HG03066 (cell line): ENCODE measurements at regions not wholly inside any gene's neighbourhood (a gene's known extent, or its start where the extent isn't known, plus 50 kb on each side); places are given as distances from the start of the nearest gene placed in this dataset.

Source experiments
- ATAC-seq: cut with Tn5 transposase; IDR thresholded peaks from one replicate; pipeline ENCODE4 v1.9.1; 2021; ENCODE audit warnings: low read depth; ENCODE audit not compliant: unreplicated experiment

DNA sequence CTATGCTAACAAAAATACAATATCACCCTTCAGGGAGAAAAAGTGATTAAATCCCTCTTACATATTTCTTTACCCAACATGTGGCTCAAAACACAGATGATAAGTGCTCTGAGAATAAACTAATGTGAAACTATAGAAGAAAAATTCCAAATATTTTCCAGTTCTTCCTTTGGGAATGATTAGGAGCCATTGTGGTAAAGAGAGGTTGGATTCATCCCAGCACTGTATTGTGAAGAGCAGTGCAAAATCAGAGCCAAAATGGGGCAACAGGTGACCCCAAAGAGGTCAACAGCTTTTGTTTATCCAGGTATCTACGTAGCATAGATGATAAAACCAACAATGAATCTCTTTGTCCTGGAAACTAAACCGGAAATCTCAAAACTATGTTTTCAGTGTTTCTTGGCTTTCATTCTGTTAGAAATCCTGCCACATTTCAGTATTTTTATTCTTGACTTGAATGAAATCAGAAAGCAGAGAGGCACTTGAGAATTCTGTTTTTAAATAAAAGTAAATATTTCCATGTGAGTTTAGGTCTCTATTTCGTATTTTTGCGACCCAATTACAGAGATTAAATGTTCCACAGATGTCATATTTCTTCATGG, 120.4 kb upstream of the FST start:
- ATAC-seq, result no peak

DNA sequence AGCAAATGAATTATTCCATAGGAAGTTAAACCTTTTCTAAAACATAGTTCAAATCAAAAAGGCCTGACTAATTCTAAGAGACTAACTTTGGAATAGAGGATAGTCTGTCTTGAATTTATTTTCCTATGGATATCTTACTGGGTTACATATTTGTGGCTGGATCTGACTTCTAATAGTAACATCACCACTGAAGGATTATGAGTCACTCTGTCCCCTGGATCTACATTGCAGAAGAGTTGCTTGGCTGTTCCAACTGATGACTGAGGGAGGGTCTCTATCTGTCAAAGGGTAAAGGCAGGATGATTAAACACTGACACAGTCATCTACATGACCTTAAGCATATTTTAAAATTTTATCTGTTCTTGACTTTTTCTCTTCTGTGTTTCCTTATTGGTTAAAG, 119.6 kb upstream of the FST start:
- no peak for ATAC-seq

DNA sequence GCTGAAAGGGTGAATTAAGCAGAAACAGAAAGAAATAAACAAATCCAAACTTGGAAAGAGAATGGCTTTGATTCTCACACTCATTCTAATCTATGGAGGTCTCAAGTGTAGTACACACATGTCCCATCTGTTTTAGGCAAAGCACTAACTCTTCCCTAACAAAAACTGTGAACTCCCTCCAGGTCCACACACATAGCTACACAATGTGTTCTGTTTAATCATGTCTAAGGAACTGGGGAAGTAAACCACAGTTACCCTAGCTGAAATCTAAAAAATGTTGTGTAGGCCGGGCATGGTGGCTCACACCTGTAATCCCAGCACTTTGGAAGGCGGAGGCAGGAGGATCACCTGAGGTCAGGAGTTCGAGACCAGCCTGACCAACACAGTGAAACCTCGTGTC, 118.7 kb upstream of the FST start:
- ATAC-seq, result no peak

DNA sequence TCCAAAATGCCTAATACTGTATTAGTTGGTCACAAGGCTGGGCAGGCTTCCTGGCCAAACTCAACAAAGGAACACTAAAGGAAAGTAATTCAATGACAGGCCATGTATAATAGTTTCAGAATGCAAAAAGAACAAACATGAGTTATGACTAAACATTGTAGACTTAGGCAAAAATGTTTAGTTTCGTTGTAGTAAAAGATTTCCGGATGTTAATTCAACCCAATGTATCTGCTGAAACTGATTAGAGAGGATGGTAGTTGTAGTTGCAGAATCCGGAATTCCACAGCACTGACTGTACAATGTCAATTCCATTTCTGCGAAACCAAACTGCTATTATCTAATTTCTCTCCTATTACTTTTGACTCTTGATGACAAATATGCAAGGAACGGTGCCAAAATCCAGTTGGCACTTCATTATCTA, 117.9 kb upstream of the FST start:
- ATAC-seq, result no peak

DNA sequence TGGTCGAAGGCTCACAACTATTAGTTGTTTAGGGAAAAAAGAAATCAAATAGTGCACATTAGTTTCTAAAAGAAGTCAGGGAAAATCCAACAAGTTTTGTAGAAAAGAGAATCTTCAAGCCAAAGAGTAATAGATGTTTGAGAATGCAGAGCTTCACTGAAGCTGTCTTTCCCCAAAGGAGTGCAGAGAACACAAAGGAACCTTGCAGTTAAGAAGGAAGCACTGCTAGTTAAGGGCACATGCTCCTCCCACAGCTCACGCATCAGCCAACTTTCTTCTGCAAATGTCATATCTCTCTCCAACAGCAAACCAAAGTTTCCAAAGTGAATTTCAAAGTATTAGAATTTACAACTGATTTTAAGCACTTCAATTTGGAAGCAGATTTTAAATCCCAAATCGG, 116.4 kb upstream of the FST start:
- no peak for ATAC-seq

DNA sequence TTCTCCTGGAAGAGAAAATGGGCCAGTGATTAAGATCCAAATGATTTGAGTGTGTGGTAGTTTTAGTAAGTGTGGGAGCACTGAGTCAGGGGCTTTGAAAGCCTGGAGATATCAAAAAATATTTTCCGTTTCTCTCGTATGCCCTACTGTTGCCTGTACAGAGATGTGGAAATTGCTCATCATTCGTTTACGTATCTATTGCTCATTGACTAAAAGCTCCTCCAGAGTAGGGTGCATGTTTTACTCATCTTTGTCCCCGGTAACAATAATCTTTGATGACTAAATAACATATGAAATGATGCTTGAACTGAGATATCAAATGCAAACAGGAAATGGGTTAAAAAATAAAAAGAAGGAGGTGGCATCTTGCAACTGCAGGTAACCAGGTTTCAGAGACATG, 114.2 kb upstream of the FST start:
- no peak for ATAC-seq

DNA sequence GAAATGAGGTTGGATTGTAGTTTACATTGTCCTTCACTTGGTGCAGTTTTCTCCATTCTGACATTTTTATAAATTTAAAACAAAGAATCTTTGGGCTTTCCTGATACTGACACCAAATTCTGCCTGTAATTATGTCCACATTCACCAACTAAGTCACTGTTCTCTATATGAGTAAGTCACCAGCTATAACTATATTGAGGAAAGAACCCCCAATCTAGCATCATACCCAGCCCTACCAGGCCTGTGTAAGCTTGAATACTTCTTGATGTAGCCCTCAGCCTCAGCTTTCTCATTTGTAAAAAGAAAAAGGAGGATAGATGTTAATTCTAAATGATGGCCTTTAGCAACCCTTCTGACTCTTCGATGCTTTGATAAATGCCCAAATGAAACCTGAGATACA, 112.7 kb upstream of the FST start:
- no peak for ATAC-seq

DNA sequence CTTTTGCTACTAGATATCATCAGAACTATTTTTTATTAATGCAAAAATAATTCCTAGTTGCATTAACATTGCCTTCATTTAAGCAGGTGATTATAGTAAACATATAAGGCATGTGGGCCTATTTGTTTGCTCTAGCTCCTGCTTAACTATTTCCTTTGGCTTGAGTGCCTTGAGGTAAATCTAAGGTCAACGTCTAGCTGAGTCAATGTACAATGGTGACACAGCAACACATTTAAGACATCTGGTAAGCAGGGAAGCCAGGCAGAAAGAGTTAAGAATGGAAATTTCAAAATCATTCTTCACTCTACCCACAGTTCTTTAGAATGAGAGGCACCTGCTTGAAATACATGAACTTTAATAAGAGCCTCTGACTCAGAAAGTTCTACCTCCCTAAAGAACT, 111.9 kb upstream of the FST start:
- ATAC-seq, result no peak

DNA sequence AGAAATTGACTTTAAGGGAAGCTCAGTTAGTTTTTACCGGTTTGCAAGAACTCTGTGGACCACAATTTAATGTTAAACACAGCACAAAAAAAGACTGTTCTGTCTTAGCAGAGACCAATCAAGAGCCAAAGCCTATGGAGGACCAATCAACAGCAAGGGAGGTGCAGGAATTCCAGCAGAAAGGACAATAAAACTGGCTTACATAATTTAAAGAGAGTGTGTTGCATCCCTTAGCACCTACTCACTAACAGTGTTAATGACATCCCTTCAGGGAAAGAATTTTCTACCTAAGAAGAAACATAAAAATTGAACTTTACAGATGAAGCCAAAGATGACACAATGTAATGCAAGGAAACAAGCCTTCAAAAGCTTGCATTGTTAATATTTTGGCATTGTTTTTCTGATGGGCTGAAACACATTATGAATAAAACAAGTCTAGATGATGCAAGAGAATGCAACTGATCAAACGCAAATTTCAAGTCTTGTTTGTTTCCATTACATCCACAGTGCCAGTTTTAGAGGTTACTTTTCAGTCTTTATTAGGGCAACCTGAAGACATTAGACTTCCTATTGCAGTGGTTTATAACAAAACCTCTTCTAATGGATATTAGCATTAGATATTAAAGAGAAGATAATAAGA, 111.3 kb upstream of the FST start:
- ATAC-seq, result no peak

DNA sequence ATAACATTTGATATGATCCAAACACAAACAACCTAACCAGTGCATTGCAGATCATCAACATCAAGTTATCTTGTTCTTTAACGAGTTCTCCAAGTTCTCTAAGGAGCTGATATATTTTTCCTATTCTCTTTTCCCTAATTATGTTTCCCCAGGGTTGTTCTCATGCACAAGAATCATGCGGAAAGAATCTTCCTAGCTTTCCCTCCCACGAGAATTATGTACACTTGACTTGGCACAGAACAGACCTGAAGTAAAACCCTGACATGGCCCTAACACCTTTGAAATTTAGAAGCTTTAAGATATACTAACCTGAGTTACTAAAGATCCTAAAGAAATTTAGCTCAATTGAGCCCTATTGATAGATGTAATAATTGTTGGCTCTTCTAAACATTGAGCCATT, 110.7 kb upstream of the FST start:
- ATAC-seq, result no peak

DNA sequence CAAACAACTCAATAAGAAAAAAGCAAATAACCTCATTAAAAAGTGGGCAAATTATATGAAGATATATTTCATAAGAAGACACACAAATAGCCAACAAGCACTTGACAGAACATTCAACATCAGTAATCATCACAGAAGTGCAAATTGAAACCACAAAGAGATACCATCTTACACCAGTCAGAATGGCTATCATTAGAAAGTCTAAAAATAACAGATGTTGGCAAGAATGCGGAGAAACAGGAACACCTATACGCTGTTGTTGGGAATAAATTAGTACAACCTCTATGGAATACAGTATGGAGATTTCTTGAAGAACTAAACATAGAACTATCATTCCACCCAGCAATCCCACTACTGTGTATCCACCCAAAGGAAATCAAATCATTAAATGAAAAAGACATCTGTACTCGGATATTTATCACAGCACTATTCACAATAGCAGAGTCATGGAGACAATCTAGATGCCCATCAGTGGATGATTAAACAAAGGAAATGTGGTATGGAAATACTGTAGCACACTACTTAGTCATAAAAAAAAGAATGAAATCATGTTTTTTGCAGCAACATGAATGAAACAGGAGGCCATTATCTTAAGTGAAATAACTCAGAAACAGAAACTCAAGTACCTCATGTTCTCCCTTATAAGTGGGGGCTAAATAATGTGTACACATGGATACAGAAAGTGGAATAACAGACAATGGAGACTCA, 106.8 kb upstream of the FST start:
- no peak for ATAC-seq

DNA sequence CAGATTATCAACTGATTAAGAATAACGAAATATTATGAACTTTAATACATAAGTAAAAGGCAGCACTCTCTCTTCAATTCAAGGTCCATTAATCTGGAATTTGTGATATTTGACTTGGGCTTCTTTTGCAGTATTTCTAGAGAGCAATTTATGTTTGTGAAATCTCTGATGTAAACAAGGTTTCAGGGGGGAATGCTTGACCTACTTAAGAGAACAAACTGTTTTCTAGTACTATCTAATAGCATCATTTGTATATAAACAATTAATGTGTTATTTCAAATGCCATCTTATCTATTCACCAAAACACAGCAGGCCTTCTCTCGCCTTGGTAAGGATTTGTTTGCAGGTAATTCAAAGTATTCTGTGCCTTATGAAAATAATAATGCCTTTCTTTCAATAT, 103.6 kb upstream of the FST start:
- ATAC-seq, result no peak

DNA sequence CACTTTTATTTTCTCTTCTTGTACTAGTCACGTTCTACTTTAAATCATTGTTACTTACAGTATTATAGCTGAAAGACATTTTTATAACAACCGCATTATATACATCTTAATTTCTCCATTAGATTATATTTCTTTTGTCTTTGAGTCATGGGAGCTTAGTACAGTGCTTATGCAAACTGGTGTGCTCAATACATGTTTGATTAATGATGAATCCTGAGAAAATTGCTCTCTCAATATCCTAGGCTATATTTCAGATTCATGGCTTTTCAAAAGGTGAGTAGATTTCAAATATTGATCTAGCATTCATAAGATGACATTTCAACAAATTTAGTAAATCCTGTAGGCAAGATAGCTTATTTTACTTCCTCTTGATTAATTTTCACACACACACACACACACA, 102.2 kb upstream of the FST start:
- no peak for ATAC-seq

DNA sequence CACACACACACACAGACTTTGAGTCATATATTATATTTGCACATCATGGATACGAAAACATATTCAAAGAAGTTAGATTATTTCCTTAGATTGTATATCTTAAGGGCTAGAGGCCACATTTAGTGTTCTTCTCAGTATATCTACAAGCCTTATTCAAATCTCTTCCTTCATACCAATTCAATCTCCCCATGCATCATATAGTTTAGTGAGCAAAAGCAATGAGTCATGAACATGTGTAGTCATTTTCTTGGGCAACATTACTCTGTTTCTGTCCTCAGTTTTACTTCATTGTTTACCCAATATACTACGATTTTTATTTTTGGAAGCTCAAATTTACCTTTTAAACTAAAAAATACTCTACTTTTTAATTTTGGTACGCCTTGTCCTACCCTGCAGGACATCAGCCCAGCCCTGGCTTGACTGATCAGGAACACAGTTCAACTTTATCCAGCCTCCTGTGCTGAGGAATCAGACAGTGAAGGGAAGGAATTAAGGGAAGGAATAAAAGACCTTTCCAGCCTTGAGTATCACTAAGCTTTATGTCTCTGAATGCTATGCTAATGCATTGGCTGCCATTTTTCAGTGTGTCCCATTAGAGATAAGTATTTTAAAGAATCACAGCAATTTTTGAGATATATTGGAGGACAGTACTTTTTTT, 101.7 kb upstream of the FST start:
- no peak for ATAC-seq

DNA sequence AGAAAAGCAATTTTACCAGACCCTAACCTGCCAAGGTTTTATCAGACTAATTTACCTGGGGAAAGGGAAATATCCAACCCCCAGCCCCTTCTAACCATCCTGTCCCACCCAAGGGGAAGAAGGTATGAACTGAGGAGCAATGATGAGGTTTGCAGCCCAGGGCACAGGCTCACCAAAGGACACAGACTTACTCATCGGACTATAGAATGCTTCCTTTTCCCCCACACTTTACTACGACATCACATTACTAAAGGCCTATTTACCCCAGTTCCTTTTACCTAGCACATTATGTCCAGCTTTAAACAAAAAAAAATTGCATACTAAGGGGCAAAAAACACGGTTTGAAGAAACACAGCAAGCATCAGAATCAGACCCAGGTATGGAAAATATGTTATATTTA, 94.1 kb upstream of the FST start:
- no peak for ATAC-seq

DNA sequence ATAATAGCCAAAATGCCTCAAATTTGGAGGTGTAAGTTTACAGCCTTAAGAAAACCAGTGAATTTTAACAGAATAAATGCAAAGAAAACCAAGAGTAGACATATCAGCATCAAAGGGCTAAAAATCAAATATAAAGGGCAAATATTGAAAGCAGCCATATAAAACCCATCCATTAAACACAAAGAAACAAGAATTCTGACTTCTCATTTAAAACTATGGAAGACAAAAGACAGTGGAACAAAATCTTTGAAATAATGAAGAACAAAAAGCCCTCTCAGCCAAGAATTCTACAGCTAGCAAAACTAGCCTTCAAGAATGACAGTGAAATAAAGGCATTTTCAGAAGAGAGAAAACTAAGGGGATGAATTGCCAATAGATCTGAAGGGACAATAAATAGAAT, 91.3 kb upstream of the FST start:
- no peak for ATAC-seq

DNA sequence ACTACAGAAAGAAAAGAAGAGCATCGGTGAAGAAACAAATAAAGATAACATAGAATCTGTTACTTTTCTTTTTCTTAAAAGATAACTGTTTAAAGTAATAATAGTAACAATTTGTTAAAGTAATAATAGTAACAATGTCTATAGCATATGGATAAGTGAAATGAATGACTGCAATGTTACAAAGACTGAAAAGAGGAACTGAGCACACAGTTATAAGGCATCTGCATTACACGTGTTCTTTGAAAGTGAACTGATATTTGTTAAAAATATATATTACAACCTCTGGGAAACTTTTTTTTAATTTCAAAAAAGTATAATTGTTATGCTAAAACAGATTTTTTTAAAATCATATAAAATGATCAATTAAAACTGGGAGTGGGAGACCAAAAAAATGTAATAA, 88.4 kb upstream of the FST start:
- ATAC-seq, result no peak

DNA sequence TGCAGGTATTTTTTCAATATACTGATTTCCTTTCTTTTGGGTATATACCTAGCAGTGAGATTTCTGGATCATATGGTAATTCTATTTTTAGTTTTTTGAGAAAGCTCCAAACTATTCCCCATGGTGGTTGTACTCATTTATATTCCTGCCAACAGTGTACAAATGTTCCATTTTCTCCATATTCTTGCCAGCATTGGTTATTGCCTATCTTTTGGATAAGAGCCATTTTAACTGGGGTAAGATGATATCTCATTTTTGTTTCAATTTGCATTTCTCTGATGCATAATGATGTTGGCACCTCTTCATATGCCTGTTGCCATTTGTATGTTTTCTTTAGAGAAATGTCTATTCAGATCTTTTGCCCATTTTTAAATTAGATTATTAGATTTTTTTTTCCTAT, 85.6 kb upstream of the FST start:
- ATAC-seq, result no peak

DNA sequence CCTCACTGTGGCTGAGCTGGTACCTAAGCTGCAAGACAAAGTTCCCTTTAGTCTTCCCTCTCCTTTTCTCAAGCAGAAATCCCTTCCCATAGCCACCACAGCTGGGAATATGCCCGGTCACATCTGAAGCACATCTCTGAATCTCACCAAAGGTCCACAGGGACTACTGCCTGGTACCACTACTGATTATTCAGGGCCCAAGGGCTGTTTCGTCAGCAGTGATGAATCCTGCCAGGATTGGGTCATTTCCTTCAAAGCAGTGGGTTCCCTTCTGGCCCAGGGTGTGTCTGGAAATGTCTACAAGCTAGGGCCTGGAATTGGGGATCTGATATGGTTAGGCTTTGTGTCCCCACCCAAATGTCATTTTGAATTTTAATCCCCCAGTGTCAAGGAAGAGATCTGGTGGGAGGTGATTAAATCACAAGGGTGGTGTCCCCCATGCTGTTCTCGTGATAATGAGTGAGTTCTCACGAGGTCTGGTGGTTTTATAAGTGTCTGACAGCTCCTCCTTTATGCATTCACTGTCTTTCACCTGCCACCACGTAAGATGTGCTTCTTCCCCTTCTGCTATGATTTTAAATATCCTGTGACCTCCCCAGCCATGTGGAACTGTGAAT, 83.2 kb upstream of the FST start:
- no peak for ATAC-seq

DNA sequence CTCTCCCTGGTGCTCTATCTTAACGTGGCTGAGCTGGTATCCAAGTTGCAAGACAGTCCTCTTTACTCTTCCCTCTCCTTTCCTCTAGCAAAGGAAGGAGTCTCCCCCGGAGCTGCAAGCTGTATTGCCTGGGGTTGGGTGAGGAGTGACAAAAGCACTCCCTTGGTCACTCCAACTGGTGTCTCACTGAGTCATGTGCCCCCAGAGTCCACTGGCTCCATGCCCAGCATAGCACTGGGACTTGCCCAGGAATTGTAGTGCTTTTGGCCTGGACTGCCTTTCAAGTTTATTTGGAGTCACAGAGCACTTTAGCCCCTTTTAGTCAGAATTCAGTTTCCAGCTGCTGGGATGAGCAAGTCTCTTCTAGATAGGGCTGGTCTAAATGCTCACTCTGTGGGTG, 82.6 kb upstream of the FST start:
- no peak for ATAC-seq

DNA sequence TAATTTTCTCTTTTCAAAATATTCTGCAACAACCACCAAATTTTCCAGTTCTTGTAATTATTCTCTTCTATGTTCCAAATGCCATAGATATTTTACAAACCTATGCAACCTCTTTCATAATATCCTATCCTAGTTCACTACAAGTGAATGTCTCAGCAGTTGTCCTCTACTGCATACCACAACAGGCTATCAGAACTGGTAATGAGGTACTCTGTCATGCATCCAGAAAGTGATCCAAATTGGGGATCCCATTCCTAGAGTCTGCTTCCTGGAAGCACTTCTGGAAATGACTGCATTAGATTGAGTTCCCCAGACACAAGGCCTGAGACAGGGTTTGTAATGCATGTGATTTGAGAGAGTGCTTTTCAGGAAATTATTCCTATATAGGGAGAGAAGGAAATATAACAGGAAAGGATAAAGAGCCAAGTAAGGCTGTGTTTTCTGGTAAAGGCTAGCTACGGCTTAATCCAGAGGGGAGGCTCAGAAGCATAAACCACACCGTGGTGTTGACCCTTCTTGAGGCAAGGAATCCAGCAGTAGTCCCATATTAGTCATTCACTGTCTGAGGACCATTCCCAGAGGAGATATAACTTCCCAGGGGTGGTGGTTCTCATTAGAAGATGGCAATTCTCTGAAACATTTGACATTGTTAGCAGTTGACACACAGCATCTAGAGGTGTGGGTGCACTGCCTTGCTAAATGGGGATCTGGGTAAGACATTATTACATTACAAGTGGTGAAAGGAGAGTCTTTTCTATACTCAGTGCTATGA, 80.3 kb upstream of the FST start:
- no peak for ATAC-seq
